HepG2 (cell line): ENCODE measurements at regions not wholly inside any gene's neighbourhood (a gene's known extent, or its start where the extent isn't known, plus 50 kb on each side); places are given as distances from the start of the nearest gene placed in this dataset.
"Not testable (repeated sequence)": the region's sequence is repeated elsewhere in the genome, so short reads cannot be mapped to it uniquely, and the experiment has no call there.

Source experiments
- ATAC-seq: fragments of 200-7000 bp; cut with Tn5 transposase; 3 replicates; pipeline ENCODE4 v1.9.1; 2020; ENCODE audit warnings: mild to moderate bottlenecking, moderate library complexity
- BruUV-seq: library from RNA; stranded (reverse); fragments of 400-500 nt; replicated peaks from 2 replicates; lab custom pipeline; 2021; lab: Mats Ljungman, UMichigan
- CTCF ChIA-PET: fragments of 300-600 bp; formaldehyde crosslinking; extraction: SDS; loops from one replicate; lab custom pipeline; 2021; ENCODE audit warnings: low total read pairs, inconsistent platforms, low intra/inter-chr PET ratio; lab: Yijun Ruan, JAX
- POLR2A ChIA-PET: fragments of 350-600 bp; sonication (Branson Sonifier 250); formaldehyde crosslinking; loops from one replicate; lab custom pipeline; 2020; ENCODE audit warnings: antibody characterized with exemption, inconsistent platforms; lab: Yijun Ruan, JAX
- DNase-seq: peaks from one replicate; pipeline ENCODE4 v3.0.0-alpha.2; 2015; ENCODE audit warnings: low spot score
- FAIRE-seq: peaks from 3 replicates; lab custom pipeline; 2011; peaks lifted over from hg19 to GRCh38; lab: Jason Lieb, UNC
- H2AFZ ChIP-seq: one replicate; pipeline ENCODE4 v1.6.1; 2011; ENCODE audit warnings: low read length, inconsistent platforms
- H3K27ac ChIP-seq: fragments of 300-600 bp; 3 replicates; pipeline ENCODE4 v1.8.0; 2011; ENCODE audit warnings: mixed run types, mild to moderate bottlenecking, mixed read lengths, low read length, inconsistent platforms; ENCODE audit not compliant: insufficient read depth; ENCODE audit errors: extremely low read length
- H3K27me3 ChIP-seq, 2 experiments: fragments of 200-600 bp in 1 of 2; 2 replicates in 1 of 2; 3 replicates in 1 of 2; pipeline versions ENCODE4 v1.6.0 to v1.8.0; 2011; ENCODE audit warnings: low read length in 2 of 2, mild to moderate bottlenecking in 2 of 2, moderate library complexity in 2 of 2, inconsistent platforms in 1 of 2; ENCODE audit not compliant: insufficient read depth in 2 of 2, control insufficient read depth in 1 of 2
- H3K36me3 ChIP-seq, 2 experiments: fragments of 200-600 bp in 1 of 2; replicated peaks in 1 of 2; 2 replicates in 1 of 2; 3 replicates in 1 of 2; pipeline versions ENCODE4 v1.5.1 to v1.8.0; 2011; ENCODE audit warnings: low read length in 2 of 2, inconsistent platforms in 1 of 2; ENCODE audit not compliant: insufficient read depth in 2 of 2, control insufficient read depth in 1 of 2
- H3K4me1 ChIP-seq: 2 replicates; pipeline ENCODE4 v1.5.1; 2012; ENCODE audit warnings: low read length, inconsistent platforms; ENCODE audit not compliant: insufficient read depth
- H3K4me2 ChIP-seq: 2 replicates; pipeline ENCODE4 v1.6.0; 2011; ENCODE audit warnings: low read depth, low read length, inconsistent platforms
- H3K4me3 ChIP-seq, 3 experiments: fragments of 200-600 bp in 1 of 3; sonication (generic), shearing (Covaris generic) in 1 of 3; replicated peaks in 1 of 3; 2 replicates each; pipeline ENCODE4 v1.5.1; 2011 to 2016; ENCODE audit warnings: low read length in 3 of 3, inconsistent platforms in 2 of 3, low read depth in 2 of 3, mild to moderate bottlenecking in 2 of 3, control low read depth in 1 of 3, mixed read lengths in 1 of 3; ENCODE audit not compliant: insufficient read depth in 1 of 3
- H3K79me2 ChIP-seq: one replicate; pipeline ENCODE4 v1.6.1; 2011; ENCODE audit warnings: low read length, inconsistent platforms; ENCODE audit not compliant: insufficient read depth
- H3K9ac ChIP-seq: 2 replicates; pipeline ENCODE4 v1.6.0; 2011; ENCODE audit warnings: mild to moderate bottlenecking, low read depth, low read length, inconsistent platforms; ENCODE audit not compliant: insufficient read depth
- H3K9me3 ChIP-seq: 2 replicates; pipeline ENCODE4 v1.5.1; 2012; ENCODE audit warnings: mild to moderate bottlenecking, low read length
- H4K20me1 ChIP-seq: 2 replicates; pipeline ENCODE4 v1.6.0; 2011; ENCODE audit warnings: inconsistent platforms, mild to moderate bottlenecking, low read length, moderate library complexity; ENCODE audit not compliant: insufficient read depth
- BATF2 ChIP-seq: sonication (generic); formaldehyde crosslinking; IDR thresholded peaks from 2 replicates; pipeline ENCODE4 v1.8.0; 2022; ENCODE audit warnings: mild to moderate bottlenecking, missing genetic modification reagents, moderate library complexity
- CERS6 ChIP-seq: sonication (generic); formaldehyde crosslinking; IDR thresholded peaks from 2 replicates; pipeline ENCODE4 v1.5.0; 2020; ENCODE audit warnings: missing genetic modification reagents
- HCFC1 ChIP-seq: fragments of 150-350 bp; IDR thresholded peaks from 2 replicates; pipeline ENCODE4 v1.6.1; 2014; ENCODE audit warnings: low read depth, low read length
- MAZ ChIP-seq, 2 experiments: sonication (generic) in 1 of 2; formaldehyde crosslinking in 1 of 2; IDR thresholded peaks; 2 replicates each; pipeline versions ENCODE4 v1.5.0 to v1.6.1; 2012 to 2020; ENCODE audit warnings: low read depth in 2 of 2, mild to moderate bottlenecking in 2 of 2, borderline replicate concordance in 1 of 2, improper control_type of control experiment in 1 of 2, low read length in 1 of 2, missing genetic modification reagents in 1 of 2, moderate library complexity in 1 of 2
- PRPF4 ChIP-seq: fragments of 200-400 bp; formaldehyde crosslinking; IDR thresholded peaks from 2 replicates; pipeline ENCODE4 v1.6.1; 2016; ENCODE audit warnings: low read length, low read depth; ENCODE audit not compliant: poor library complexity, severe bottlenecking
- SP140L ChIP-seq: sonication (generic); formaldehyde crosslinking; IDR thresholded peaks from 2 replicates; pipeline ENCODE4 v1.4.0; 2020; ENCODE audit warnings: missing genetic modification reagents, borderline replicate concordance
- STAT5B ChIP-seq: sonication (generic); formaldehyde crosslinking; IDR thresholded peaks from 2 replicates; pipeline ENCODE4 v1.4.0; 2020; ENCODE audit warnings: missing genetic modification reagents
- SYNCRIP ChIP-seq: fragments of 200-400 bp; formaldehyde crosslinking; IDR thresholded peaks from 2 replicates; pipeline ENCODE4 v1.6.1; 2018; ENCODE audit warnings: mild to moderate bottlenecking, low read depth, low read length; ENCODE audit not compliant: insufficient read depth
- TEF ChIP-seq: sonication (generic); formaldehyde crosslinking; IDR thresholded peaks from 2 replicates; pipeline ENCODE4 v1.5.0; 2020; ENCODE audit warnings: missing genetic modification reagents
- YY1 ChIP-seq: IDR thresholded peaks from 2 replicates; pipeline ENCODE4 v1.6.1; 2011; ENCODE audit warnings: low read length, low read depth, moderate library complexity, mild to moderate bottlenecking; ENCODE audit not compliant: insufficient read depth, insufficient replicate concordance
- ZNF747 ChIP-seq: sonication (generic); formaldehyde crosslinking; IDR thresholded peaks from 2 replicates; pipeline ENCODE4 v1.8.1; 2023; ENCODE audit warnings: missing genetic modification reagents, mild to moderate bottlenecking, borderline replicate concordance
- WGBS: methylation state at CpG from one replicate; pipeline ENCODE4 v1.1.6; 2017; ENCODE audit warnings: low lambda C conversion rate; 5-methylcytosine and 5-hydroxymethylcytosine counted together
- in situ Hi-C: cut with HindIII; loops from 2 replicates; pipeline ENCODE4 v1.10.0; 2017; ENCODE audit warnings: low pct_unique_long_range_greater_than_20kb; ENCODE audit not compliant: extremely low pct_ligation_motif_present
- intact Hi-C: fragments of 100-400 bp; cut with micrococcal nuclease; formaldehyde crosslinking; loops from one replicate; pipeline ENCODE4 v1.10.0; 2022; ENCODE audit not compliant: unreplicated experiment

GRCh38 chr4:27442146-27442545 is 581.5 kb downstream of the STIM2 start:
- WGBS = 0% methylated on average over 1 of the region's 1 CpG
- no peaks in the 10 kb centered on the region for H3K79me2 ChIP-seq
- H2AFZ ChIP-seq = no peak overlapping the region
- in situ Hi-C loops (no loop called here), intact Hi-C loops (no loop called here)
- BruUV-seq = no TSS peak
- ChIA-PET CTCF (no interaction called here), POLR2A (no interaction called here)
- H3K9me3 ChIP-seq = no peaks in the 10 kb centered on the region; the same call in none of the 2 replicates
- no peaks in the 10 kb centered on the region for H3K4me1 ChIP-seq
- no peaks in the 10 kb centered on the region for H3K27me3 ChIP-seq
- no peaks in the 10 kb centered on the region for H3K36me3 ChIP-seq
- TF ChIP-seq TEF (CRISPR knock-in tag) (no peak), SYNCRIP (no peak), STAT5B (CRISPR knock-in tag) (no peak), PRPF4 (no peak), YY1 (no peak), ZNF747 (no peak), SP140L (no peak), CERS6 (CRISPR knock-in tag) (no peak), MAZ (IDR thresholded peaks at IDR 0.05; ENCODE audit: borderline replicate concordance, low read depth, low read length) (no peak), MAZ (CRISPR knock-in tag; IDR thresholded peaks at IDR 0.05; ENCODE audit: low read depth) (no peak), HCFC1 (no peak), BATF2 (CRISPR knock-in tag) (no peak)
- no peaks in the 10 kb centered on the region for H4K20me1 ChIP-seq
- no peak overlapping the region for H3K4me3 ChIP-seq
- FAIRE-seq = no peak
- ATAC-seq = no peak
- no peak overlapping the region for H3K27ac ChIP-seq
- no peak overlapping the region for H3K9ac ChIP-seq
- no peak overlapping the region for H3K4me2 ChIP-seq
- DNase-seq = no peak

GRCh38 chr4:27442661-27443060 is 582.0 kb downstream of the STIM2 start:
- DNase-seq, H2AFZ ChIP-seq, intact Hi-C loops, H3K27me3 ChIP-seq, ATAC-seq, H3K4me1 ChIP-seq, H3K27ac ChIP-seq, H3K9ac ChIP-seq, H3K9me3 ChIP-seq, POLR2A ChIA-PET, BruUV-seq, CTCF ChIA-PET, FAIRE-seq, H3K4me2 ChIP-seq, H3K36me3 ChIP-seq, H4K20me1 ChIP-seq, H3K4me3 ChIP-seq, H3K79me2 ChIP-seq, in situ Hi-C loops: not testable (repeated sequence)
- WGBS = 16% methylated on average over 4 of the region's 4 CpGs
